BJ (cell line): ENCODE measurements at regions not wholly inside any gene's neighbourhood (a gene's known extent, or its start where the extent isn't known, plus 50 kb on each side); places are given as distances from the start of the nearest gene placed in this dataset.

Source experiments
- CTCF ChIA-PET: fragments of 350-600 bp; formaldehyde crosslinking; extraction: SDS; loops from one replicate; lab custom pipeline; 2021; ENCODE audit warnings: antibody characterized with exemption, inconsistent platforms; lab: Yijun Ruan, JAX
- POLR2A ChIA-PET: fragments of 300-600 bp; sonication (Branson Sonifier 250); formaldehyde crosslinking; extraction: SDS; loops from one replicate; lab custom pipeline; 2021; ENCODE audit warnings: antibody characterized with exemption; lab: Charles Lee
- DNase-seq: peaks from one replicate; pipeline ENCODE4 v3.0.0-alpha.2; 2011; ENCODE audit warnings: low read depth
- H3K27me3 ChIP-seq: 2 replicates; pipeline ENCODE4 v1.6.0; 2011; ENCODE audit warnings: low read length; ENCODE audit not compliant: control insufficient read depth, insufficient read depth
- H3K36me3 ChIP-seq: 2 replicates; pipeline ENCODE4 v1.5.1; 2011; ENCODE audit warnings: low read length; ENCODE audit not compliant: control insufficient read depth, insufficient read depth
- H3K4me3 ChIP-seq: 2 replicates; pipeline ENCODE4 v1.5.1; 2011; ENCODE audit warnings: low read depth, mild to moderate bottlenecking, control low read depth, low read length
- CTCF ChIP-seq: IDR thresholded peaks from 2 replicates; pipeline ENCODE4 v1.5.1; 2011; ENCODE audit warnings: low read depth, mild to moderate bottlenecking, control low read depth, inconsistent platforms, low read length, moderate library complexity; ENCODE audit not compliant: insufficient read depth

GRCh38 chr15:70427167-70428120 is 329.7 kb upstream of the TLE3 start:
- no peak overlapping the region for H3K4me3 ChIP-seq
- H3K27me3 ChIP-seq: peaks cover 9% of the 10 kb centered on the region
- no peak for TF ChIP-seq CTCF
- no peaks in the 10 kb centered on the region for H3K36me3 ChIP-seq
- POLR2A ChIA-PET: no interaction called here
- CTCF ChIA-PET: interaction anchor here (0.8 kb wide), 1 partner anchor 11 kb away, joined by 3 read pairs; no protein-coding TSS in a partner anchor
- no peak for DNase-seq

GRCh38 chr15:70426096-70426821 is 328.5 kb upstream of the TLE3 start:
- Histone ChIP-seq H3K4me3 (no peak overlapping the region), H3K36me3 (no peaks in the 10 kb centered on the region), H3K27me3 (peaks cover 10% of the 10 kb centered on the region)
- DNase-seq: no peak
- TF ChIP-seq CTCF: no peak
- ChIA-PET POLR2A (no interaction called here), CTCF (interaction anchor here (0.8 kb wide), 1 partner anchor 10 kb away, joined by 3 read pairs; no protein-coding TSS in a partner anchor)

- CTCF ChIA-PET: no interaction called here
- no peak for DNase-seq
- TF ChIP-seq CTCF: no peak
- Histone ChIP-seq H3K36me3 (no peaks in the 10 kb centered on the region), H3K4me3 (no peak overlapping the region), H3K27me3 (peaks cover 10% of the 10 kb centered on the region)
- POLR2A ChIA-PET: no interaction called here
These were observed 327.3 kb upstream of the TLE3 start for GRCh38 chr15:70424937-70425411.

- H3K36me3 ChIP-seq: no peaks in the 10 kb centered on the region
- ChIA-PET CTCF (no interaction called here), POLR2A (no interaction called here)
- peaks cover 14% of the 10 kb centered on the region for H3K27me3 ChIP-seq
- H3K4me3 ChIP-seq: no peak overlapping the region
- no peak for DNase-seq
- TF ChIP-seq CTCF: no peak
These were observed 325.6 kb upstream of the TLE3 start for GRCh38 chr15:70423267-70423666.

- no peak for DNase-seq
- Histone ChIP-seq H3K4me3 (no peak overlapping the region), H3K27me3 (peaks cover 19% of the 10 kb centered on the region), H3K36me3 (no peaks in the 10 kb centered on the region)
- ChIA-PET CTCF (no interaction called here), POLR2A (no interaction called here)
- no peak for TF ChIP-seq CTCF
These were observed 324.6 kb upstream of the TLE3 start for GRCh38 chr15:70422342-70422741.
